Esophagus squamous epithelium (tissue), 4 donors: ENCODE measurements at regions not wholly inside any gene's neighbourhood (a gene's known extent, or its start where the extent isn't known, plus 50 kb on each side); places are given as distances from the start of the nearest gene placed in this dataset.

Source experiments
- POLR2A ChIP-seq, 4 donors: fragments of 450-650 bp; IDR thresholded peaks; one replicate each; pipeline ENCODE4 v1.6.1; 2017; ENCODE audit warnings: antibody characterized with exemption in 4 of 4, mild to moderate bottlenecking in 4 of 4, moderate library complexity in 3 of 4
- TF ChIP-seq, protein P1 (sequence below), 6 experiments: fragments of 450-650 bp in 4 of 6; fragments of 200-600 bp in 2 of 6; sonication (generic) in 2 of 6; IDR thresholded peaks; one replicate each; pipeline ENCODE4 v1.5.1; 2016 to 2019; ENCODE audit warnings: antibody characterized with exemption in 6 of 6, mild to moderate bottlenecking in 4 of 6, moderate library complexity in 4 of 6

DNA sequence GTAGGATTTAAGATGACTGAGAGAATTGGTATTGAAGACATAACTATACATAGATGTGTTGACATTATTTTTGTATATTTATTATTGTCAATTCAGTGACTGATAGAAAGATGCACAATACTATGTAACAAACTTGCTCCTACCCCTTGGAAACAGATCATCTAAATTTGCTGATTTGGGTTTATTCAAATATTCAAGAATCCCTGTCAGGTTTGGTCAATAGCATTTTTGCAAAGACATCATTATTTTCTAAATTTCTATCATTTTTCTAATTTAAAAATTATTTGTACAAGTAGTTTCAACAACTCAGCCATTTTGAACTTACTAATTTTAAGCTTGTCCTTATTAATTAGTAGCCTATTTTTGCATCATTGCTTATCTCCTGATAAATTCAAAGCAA, 1463.4 kb downstream of the SI start:
- TF ChIP-seq, protein P1, sequence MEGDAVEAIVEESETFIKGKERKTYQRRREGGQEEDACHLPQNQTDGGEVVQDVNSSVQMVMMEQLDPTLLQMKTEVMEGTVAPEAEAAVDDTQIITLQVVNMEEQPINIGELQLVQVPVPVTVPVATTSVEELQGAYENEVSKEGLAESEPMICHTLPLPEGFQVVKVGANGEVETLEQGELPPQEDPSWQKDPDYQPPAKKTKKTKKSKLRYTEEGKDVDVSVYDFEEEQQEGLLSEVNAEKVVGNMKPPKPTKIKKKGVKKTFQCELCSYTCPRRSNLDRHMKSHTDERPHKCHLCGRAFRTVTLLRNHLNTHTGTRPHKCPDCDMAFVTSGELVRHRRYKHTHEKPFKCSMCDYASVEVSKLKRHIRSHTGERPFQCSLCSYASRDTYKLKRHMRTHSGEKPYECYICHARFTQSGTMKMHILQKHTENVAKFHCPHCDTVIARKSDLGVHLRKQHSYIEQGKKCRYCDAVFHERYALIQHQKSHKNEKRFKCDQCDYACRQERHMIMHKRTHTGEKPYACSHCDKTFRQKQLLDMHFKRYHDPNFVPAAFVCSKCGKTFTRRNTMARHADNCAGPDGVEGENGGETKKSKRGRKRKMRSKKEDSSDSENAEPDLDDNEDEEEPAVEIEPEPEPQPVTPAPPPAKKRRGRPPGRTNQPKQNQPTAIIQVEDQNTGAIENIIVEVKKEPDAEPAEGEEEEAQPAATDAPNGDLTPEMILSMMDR (IDR thresholded peaks at IDR 0.05), result no peak
- no peak for TF ChIP-seq POLR2A (IDR thresholded peaks at IDR 0.05)
